Parathyroid adenoma (tissue), 2 donors: ENCODE measurements at regions not wholly inside any gene's neighbourhood (a gene's known extent, or its start where the extent isn't known, plus 50 kb on each side); places are given as distances from the start of the nearest gene placed in this dataset.

Experiments used
- H2AFZ ChIP-seq: fragments of 300-600 bp; sonication (generic); one replicate; pipeline ENCODE4 v1.7.0; 2017; ENCODE audit warnings: antibody characterized with exemption, mild to moderate bottlenecking
- H3K27ac ChIP-seq: fragments of 300-600 bp; sonication (generic); one replicate; pipeline ENCODE4 v1.7.0; 2017
- H3K27me3 ChIP-seq: fragments of 300-600 bp; sonication (generic); one replicate; pipeline ENCODE4 v1.7.0; 2017; ENCODE audit warnings: low read length; ENCODE audit not compliant: control insufficient read depth, insufficient read depth
- H3K36me3 ChIP-seq: fragments of 300-600 bp; sonication (generic); one replicate; pipeline ENCODE4 v1.7.0; 2017; ENCODE audit warnings: low read length; ENCODE audit not compliant: control insufficient read depth, insufficient read depth
- H3K4me1 ChIP-seq: fragments of 300-600 bp; sonication (generic); one replicate; pipeline ENCODE4 v1.7.0; 2017; ENCODE audit warnings: control low read depth
- H3K4me2 ChIP-seq: fragments of 300-600 bp; sonication (generic); one replicate; pipeline ENCODE4 v1.7.0; 2017; ENCODE audit warnings: low read length
- H3K4me3 ChIP-seq: fragments of 300-600 bp; sonication (generic); one replicate; pipeline ENCODE4 v1.7.0; 2017; ENCODE audit warnings: low read depth, low read length
- H3K79me2 ChIP-seq: fragments of 300-600 bp; sonication (generic); one replicate; pipeline ENCODE4 v1.7.0; 2017; ENCODE audit warnings: control low read depth
- H3K9ac ChIP-seq: fragments of 300-600 bp; sonication (generic); one replicate; pipeline ENCODE4 v1.7.0; 2017; ENCODE audit warnings: mild to moderate bottlenecking
- H3K9me3 ChIP-seq: fragments of 300-600 bp; sonication (generic); one replicate; pipeline ENCODE4 v1.7.0; 2017; ENCODE audit warnings: low read length; ENCODE audit not compliant: control insufficient read depth
- TF ChIP-seq, protein P1 (sequence below): fragments of 300-600 bp; sonication (generic); IDR thresholded peaks from one replicate; pipeline ENCODE4 v1.7.0; 2017; ENCODE audit warnings: antibody characterized with exemption, mild to moderate bottlenecking
- donor health status: primary hyperparathyroidism.

DNA sequence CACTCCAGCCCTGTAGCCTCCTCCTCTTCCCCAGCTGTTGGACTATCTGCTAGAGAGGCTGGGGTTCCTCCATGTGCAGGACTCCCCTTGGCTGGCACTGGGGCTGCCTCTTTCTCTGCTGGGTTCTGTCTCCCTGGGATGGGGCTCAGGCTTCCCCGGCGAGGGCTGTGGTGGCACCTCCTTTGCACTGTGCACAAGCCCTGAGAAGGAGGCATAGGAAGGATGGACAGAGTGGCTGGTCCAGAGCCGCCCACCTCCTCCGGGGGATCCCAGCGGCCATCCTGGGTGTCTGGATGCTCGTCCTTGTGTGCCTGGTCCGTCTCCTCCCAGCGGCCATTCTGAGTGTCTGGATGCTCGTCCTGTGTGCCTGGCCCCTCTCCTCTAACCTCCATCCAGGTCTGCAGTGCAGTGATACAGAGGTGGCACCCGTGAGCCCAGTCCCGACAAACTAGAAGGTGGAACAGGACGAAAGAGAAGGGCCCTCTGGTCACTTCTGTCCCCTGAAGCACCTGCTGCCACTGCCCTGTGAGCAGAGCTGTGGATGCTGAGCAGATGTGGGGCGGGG is 633.7 kb downstream of the BRD1 start:
- Histone ChIP-seq H3K36me3 (no peaks in the 10 kb centered on the region), H3K9me3 (no peaks in the 10 kb centered on the region), H3K27ac (no peak overlapping the region), H3K4me3 (no peak overlapping the region), H3K79me2 (no peaks in the 10 kb centered on the region), H3K4me1 (no peaks in the 10 kb centered on the region), H3K27me3 (no peaks in the 10 kb centered on the region), H3K9ac (no peak overlapping the region), H3K4me2 (no peak overlapping the region), H2AFZ (no peak overlapping the region)
- TF ChIP-seq, protein P1, sequence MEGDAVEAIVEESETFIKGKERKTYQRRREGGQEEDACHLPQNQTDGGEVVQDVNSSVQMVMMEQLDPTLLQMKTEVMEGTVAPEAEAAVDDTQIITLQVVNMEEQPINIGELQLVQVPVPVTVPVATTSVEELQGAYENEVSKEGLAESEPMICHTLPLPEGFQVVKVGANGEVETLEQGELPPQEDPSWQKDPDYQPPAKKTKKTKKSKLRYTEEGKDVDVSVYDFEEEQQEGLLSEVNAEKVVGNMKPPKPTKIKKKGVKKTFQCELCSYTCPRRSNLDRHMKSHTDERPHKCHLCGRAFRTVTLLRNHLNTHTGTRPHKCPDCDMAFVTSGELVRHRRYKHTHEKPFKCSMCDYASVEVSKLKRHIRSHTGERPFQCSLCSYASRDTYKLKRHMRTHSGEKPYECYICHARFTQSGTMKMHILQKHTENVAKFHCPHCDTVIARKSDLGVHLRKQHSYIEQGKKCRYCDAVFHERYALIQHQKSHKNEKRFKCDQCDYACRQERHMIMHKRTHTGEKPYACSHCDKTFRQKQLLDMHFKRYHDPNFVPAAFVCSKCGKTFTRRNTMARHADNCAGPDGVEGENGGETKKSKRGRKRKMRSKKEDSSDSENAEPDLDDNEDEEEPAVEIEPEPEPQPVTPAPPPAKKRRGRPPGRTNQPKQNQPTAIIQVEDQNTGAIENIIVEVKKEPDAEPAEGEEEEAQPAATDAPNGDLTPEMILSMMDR, result no peak

DNA sequence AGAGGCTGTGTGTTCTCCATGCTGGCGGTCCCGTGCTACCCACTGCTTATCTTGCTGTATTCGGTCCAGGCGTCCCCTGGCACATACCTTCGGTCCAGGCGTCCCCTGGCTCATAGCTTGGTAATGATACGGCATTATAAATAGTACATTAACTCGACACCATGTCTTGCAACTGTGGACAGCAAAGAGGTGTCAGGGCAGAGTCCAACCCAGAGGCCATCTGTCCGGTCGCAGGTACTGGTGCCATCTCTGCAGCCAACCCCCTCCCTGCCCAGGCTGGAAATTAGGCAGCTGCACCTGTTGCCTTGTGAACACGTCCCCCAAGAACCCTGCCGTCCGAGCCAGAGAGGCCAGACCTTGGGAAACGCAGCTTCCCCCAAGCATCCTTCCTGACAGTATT is 634.3 kb downstream of the BRD1 start:
- TF ChIP-seq, protein P1, result no peak
- Histone ChIP-seq H3K27ac (no peak overlapping the region), H3K4me2 (no peak overlapping the region), H3K4me3 (no peak overlapping the region), H3K9ac (no peak overlapping the region), H3K9me3 (no peaks in the 10 kb centered on the region), H3K27me3 (no peaks in the 10 kb centered on the region), H2AFZ (no peak overlapping the region), H3K79me2 (no peaks in the 10 kb centered on the region), H3K36me3 (no peaks in the 10 kb centered on the region), H3K4me1 (no peaks in the 10 kb centered on the region)

DNA sequence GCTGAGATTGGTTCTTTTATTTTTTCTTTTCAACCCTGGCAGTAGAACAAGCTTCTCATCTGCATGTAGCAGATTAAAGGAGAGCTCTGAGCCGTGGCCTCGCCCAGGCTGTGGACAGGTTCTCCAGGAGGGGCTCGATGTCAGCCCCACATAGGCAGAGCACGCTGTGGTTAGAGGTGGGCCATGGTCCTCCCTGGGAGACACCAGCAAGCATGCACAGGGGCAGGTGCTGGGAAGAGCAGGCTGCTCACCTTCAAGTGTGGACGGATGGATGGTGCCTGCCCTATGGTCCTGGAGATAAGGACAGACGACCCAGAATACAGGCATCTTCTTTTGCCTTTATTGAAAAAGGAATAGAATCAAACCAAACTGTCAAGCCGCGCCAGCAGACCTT is 634.8 kb downstream of the BRD1 start:
- TF ChIP-seq, protein P1, result no peak
- H3K79me2 ChIP-seq, result no peaks in the 10 kb centered on the region
- no peaks in the 10 kb centered on the region for H3K27me3 ChIP-seq
- H3K4me2 ChIP-seq, result no peak overlapping the region
- no peak overlapping the region for H2AFZ ChIP-seq
- H3K36me3 ChIP-seq, result no peaks in the 10 kb centered on the region
- no peak overlapping the region for H3K9ac ChIP-seq
- no peak overlapping the region for H3K27ac ChIP-seq
- H3K4me3 ChIP-seq, result no peak overlapping the region
- H3K9me3 ChIP-seq, result no peaks in the 10 kb centered on the region
- H3K4me1 ChIP-seq, result no peaks in the 10 kb centered on the region

DNA sequence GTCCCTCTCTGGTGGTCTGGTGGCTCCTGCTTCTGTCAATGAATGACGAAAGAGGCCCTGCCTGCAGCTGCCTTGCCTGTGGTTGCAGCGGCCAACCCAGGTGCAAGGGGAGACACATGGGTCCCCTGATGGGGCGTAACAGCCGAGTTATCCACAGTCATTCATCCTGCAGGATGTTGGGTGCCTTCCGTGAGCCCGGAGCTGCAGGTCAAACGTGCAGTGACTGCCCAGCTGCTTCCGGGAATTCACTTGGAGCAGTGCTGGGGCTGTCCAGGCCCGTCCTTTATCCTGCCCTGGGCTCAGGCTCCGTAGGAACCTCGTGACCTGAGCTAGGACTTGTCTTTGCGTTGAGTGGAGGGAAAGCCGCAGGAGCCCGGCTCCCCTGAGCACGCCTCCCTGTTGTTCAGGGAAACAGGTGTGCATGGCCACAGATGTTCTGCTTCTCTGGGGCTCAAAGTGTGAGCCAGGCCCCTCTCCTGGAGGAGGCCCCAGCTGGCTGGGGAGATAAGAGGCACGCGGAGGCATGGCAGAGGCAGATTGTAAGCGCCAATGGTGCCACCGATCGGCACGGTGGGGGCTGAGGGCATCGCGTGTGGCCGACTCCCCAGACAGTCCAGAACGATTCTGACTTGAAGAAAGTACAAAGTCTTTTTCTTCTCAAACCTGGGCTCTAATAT is 635.4 kb downstream of the BRD1 start:
- Histone ChIP-seq H3K36me3 (no peaks in the 10 kb centered on the region), H3K4me2 (no peak overlapping the region), H3K9ac (no peak overlapping the region), H3K4me3 (no peak overlapping the region), H3K4me1 (no peaks in the 10 kb centered on the region), H3K79me2 (no peaks in the 10 kb centered on the region), H3K27ac (no peak overlapping the region), H3K27me3 (no peaks in the 10 kb centered on the region), H2AFZ (no peak overlapping the region), H3K9me3 (no peaks in the 10 kb centered on the region)
- TF ChIP-seq, protein P1, result no peak

DNA sequence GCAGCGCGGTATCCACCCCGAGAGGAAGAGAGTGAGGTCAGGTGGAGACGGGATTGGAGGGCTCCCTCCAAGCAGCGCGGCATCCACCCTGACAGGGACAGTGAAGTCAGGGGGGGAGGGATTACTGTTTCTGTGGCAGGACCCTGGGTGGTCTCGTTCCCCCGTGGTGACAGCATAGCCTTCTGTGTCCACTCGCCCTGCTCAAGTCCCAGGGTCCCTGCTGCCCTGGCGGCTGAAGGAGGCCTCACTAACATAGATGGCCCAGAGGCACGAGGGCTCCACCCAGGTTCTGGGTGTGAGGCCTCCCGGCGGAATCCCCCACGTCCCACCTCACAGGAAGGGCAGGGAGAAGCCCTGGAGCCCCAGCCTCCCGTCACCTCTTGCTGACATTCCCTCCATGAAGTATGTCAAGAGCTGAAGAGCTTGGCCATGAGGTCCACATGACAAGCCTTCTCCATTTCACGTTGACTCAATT is 636.1 kb downstream of the BRD1 start:
- Histone ChIP-seq H3K9me3 (no peaks in the 10 kb centered on the region), H3K4me1 (no peaks in the 10 kb centered on the region), H3K9ac (no peak overlapping the region), H3K4me2 (no peak overlapping the region), H3K27ac (no peak overlapping the region), H3K79me2 (no peaks in the 10 kb centered on the region), H3K36me3 (no peaks in the 10 kb centered on the region), H2AFZ (no peak overlapping the region), H3K4me3 (no peak overlapping the region), H3K27me3 (no peaks in the 10 kb centered on the region)
- TF ChIP-seq, protein P1, result no peak
